Fibroblast of pulmonary artery (primary cell): ENCODE measurements at regions not wholly inside any gene's neighbourhood (a gene's known extent, or its start where the extent isn't known, plus 50 kb on each side); places are given as distances from the start of the nearest gene placed in this dataset.

Experiments
- DNase-seq: peaks from one replicate; pipeline ENCODE4 v3.0.0-alpha.2; 2010; ENCODE audit warnings: low read depth
- H3K4me3 ChIP-seq: replicated peaks from 2 replicates; pipeline ENCODE4 v1.5.1; 2011; ENCODE audit warnings: low read depth, mild to moderate bottlenecking, control low read depth, low read length, moderate library complexity
- TF ChIP-seq, protein P1 (sequence below): IDR thresholded peaks from 2 replicates; pipeline ENCODE4 v1.5.1; 2011; ENCODE audit warnings: mild to moderate bottlenecking, control low read depth, low read length, inconsistent platforms; ENCODE audit errors: missing control alignments

DNA sequence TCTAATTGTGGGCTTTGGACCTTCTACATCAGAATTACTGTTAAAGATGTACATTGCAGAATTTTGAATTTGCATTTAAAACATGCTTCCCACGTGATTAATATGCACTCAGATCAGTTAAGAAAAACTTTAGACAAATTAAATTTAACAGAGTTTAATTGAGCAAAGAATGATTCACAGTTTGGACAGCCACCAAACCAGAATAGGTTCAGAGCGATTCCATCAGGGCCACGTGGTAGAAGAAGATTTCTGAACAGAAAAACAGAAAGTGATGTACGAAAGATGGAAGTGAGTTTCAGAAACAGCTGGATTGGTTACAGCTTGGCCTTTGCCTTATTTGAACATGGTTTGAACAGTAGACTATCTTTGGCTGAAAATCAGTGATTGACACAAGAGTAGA is 704.2 kb upstream of the MAP3K7 start:
- TF ChIP-seq, protein P1, sequence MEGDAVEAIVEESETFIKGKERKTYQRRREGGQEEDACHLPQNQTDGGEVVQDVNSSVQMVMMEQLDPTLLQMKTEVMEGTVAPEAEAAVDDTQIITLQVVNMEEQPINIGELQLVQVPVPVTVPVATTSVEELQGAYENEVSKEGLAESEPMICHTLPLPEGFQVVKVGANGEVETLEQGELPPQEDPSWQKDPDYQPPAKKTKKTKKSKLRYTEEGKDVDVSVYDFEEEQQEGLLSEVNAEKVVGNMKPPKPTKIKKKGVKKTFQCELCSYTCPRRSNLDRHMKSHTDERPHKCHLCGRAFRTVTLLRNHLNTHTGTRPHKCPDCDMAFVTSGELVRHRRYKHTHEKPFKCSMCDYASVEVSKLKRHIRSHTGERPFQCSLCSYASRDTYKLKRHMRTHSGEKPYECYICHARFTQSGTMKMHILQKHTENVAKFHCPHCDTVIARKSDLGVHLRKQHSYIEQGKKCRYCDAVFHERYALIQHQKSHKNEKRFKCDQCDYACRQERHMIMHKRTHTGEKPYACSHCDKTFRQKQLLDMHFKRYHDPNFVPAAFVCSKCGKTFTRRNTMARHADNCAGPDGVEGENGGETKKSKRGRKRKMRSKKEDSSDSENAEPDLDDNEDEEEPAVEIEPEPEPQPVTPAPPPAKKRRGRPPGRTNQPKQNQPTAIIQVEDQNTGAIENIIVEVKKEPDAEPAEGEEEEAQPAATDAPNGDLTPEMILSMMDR, result no peak
- DNase-seq, result no peak
- no peak overlapping the region for H3K4me3 ChIP-seq

DNA sequence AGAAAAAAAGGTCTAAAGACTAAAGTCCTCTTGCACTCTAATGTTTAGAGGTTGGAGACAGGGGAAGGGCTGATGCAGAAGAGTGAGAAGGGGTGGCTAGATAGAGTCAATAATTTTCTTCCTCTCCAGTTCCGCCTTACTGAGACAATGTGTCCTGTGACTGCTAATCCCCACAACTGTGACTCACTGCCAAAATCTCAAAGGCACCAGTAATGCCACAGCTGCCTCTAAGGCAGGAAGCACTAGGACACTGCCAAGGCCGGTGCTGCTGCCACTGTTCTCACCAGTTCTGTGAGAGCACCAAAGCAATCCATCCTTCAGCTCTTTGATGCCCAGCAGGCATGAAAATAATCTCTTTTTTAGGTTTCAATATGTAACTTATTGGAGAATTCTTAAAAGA is 701.9 kb upstream of the MAP3K7 start:
- TF ChIP-seq, protein P1, result no peak
- DNase-seq, result no peak
- H3K4me3 ChIP-seq, result no peak overlapping the region

DNA sequence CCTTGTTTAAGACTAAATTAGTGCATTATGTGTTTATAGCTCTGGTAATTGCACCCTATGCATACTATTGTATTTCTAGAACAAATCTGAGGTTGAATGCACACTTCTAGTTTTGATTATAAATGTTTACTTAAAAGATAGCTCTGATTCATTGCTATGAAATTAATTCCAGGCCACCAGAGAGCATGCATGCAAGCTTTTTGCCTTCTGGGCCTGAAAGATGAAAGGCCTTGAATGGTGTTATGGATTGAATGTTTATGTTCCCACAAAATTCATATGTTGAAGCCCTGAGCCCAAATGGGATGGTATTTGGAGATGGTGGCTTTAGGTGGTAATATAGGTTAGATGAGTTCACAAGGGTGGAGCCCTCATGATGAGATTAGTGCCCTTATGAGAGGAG is 695.0 kb upstream of the MAP3K7 start:
- DNase-seq, result no peak
- TF ChIP-seq, protein P1, result no peak

DNA sequence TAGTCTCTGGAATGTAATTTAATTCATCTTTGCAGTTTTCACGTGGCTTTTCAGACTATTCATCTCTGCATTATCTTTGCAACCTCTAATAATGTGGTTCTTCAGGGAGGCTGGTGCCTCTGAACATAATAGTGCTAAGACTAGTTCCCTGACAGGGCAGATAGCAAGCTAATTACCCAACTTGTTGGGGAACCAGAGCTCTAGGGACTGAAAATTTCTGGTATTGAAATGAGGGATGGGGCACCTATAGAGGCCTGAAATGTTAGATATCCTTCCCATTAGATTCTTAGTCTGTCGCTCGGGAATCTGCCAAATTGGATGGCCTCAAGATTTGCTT is 693.6 kb upstream of the MAP3K7 start:
- H3K4me3 ChIP-seq, result no peak overlapping the region
- TF ChIP-seq, protein P1, result no peak
- DNase-seq, result no peak

More for the DNA sequence above, 695.0 kb upstream of the MAP3K7 start:
- H3K4me3 ChIP-seq, result no peak overlapping the region

DNA sequence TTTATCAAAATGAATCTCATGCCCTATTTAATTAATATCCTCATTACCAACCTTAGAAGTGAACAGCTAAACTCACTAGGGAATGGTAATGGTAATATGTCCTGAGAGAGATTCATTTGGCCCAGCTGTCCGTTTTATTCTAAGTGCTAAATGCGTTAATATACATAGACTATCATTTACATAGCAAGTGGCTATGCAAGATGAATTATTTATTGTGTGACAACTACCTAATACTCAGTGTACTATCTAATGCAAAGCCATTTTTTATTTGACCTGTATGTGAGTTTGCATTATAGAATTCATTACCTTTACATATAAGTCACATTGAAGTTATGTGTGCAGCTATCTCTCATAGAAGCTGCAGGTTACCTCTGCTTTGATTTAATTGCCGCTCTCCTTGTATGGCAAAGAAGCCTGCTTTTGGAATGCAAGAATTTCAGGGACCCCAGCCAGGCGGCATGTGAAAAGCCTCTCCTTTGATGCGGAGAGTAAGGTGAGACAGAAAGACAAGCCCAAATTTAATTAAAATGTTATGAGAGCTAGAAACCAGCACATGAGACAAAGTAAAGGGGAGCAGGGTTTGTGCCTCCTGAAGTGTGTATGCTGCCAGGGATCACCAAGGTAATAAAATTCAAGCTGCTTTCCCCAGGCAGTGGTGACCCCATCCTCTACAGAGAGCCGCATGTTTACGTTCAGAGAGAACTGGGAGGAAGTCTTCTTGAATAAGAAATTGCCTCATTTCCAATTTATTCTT is 693.0 kb upstream of the MAP3K7 start:
- DNase-seq, result no peak
- TF ChIP-seq, protein P1, result no peak

DNA sequence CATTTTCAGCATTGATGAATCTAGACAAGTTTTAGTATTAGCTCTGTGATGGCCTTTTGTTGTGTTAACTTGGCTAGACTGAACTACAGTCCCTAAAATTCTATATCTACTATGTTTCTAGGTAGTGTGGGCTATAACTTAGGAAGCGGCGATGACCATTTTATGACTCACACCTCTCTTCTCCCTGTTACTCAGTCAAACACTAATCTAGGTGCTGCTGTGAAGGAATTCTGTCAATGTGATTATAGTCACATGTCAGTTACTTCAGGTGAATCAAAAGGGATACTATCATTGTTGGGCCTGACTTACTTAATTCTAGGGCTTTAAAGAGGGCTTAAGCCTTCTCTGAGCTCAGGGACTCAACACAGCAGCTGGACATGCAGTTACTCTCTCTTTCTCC is 691.5 kb upstream of the MAP3K7 start:
- TF ChIP-seq, protein P1, result no peak
- DNase-seq, result no peak
- no peak overlapping the region for H3K4me3 ChIP-seq

More for the DNA sequence above, 693.0 kb upstream of the MAP3K7 start:
- H3K4me3 ChIP-seq, result no peak overlapping the region

DNA sequence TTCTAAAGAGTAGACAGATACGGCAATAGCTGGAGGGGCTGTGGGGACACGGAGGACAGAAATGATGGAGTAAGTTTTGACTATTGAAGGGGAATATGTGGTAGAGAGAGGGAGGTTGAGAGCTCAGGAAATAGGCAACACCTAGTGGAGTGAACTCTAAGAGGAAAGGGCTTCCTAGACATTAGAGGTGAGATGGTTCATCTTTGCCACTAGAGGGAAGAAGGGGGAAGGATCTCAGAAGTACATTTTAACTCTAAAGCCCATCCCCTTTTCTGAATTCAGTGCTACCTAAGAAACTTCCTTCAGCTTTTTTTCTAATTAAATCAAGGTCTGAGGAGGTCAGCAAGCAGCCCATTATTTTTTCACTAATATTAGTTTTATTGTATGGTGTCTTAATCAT is 689.4 kb upstream of the MAP3K7 start:
- no peak overlapping the region for H3K4me3 ChIP-seq
- DNase-seq, result no peak
- TF ChIP-seq, protein P1, result peak; percentile 9
